HCT116 (cell line): ENCODE measurements at regions not wholly inside any gene's neighbourhood (a gene's known extent, or its start where the extent isn't known, plus 50 kb on each side); places are given as distances from the start of the nearest gene placed in this dataset.

Experiments
- ATAC-seq: fragments of 200-7000 bp; cut with Tn5 transposase; 2 replicates; pipeline ENCODE4 v1.9.1; 2020; ENCODE audit warnings: mild to moderate bottlenecking, moderate library complexity
- BruUV-seq: library from RNA; stranded (reverse); fragments of 400-500 nt; replicated peaks from 2 replicates; lab custom pipeline; 2021; lab: Mats Ljungman, UMichigan
- CTCF ChIA-PET: fragments of 300-600 bp; sonication (Branson Sonifier 250); formaldehyde crosslinking; loops from one replicate; lab custom pipeline; 2021; ENCODE audit warnings: antibody characterized with exemption; lab: Charles Lee
- POLR2A ChIA-PET: fragments of 300-600, 350-600 bp; sonication (Branson Sonifier 250); formaldehyde crosslinking; loops from one replicate; lab custom pipeline; 2021; ENCODE audit warnings: antibody characterized with exemption; lab: Charles Lee
- RAD21 ChIA-PET, 2 experiments: fragments of 300-600 bp; sonication (Branson Sonifier 250); formaldehyde crosslinking; loops; one replicate each; lab custom pipeline; 2023; ENCODE audit warnings: low total read pairs in 2 of 2; ENCODE audit not compliant: uncharacterized antibody in 2 of 2, unreplicated experiment in 2 of 2, low non-redundant PET in 1 of 2; lab: Charles Lee
- DNase-seq: peaks from one replicate; pipeline ENCODE4 v3.0.0-alpha.2; 2010; ENCODE audit warnings: low read depth, low spot score
- H2AFZ ChIP-seq: fragments of 200-600 bp; shearing (Covaris generic), sonication (generic); 2 replicates; pipeline ENCODE4 v1.6.1; 2017; ENCODE audit warnings: low read depth, mixed run types, mixed read lengths, antibody characterized with exemption, low read length; ENCODE audit not compliant: poor library complexity, severe bottlenecking
- H3K27ac ChIP-seq: 2 replicates; pipeline ENCODE4 v1.5.1; 2012; ENCODE audit warnings: low read depth, low read length
- H3K27me3 ChIP-seq: fragments of 200-600 bp; sonication (generic); 2 replicates; pipeline ENCODE4 v1.6.1; 2016; ENCODE audit warnings: mixed run types, low read length, mixed read lengths; ENCODE audit not compliant: insufficient read depth
- H3K36me3 ChIP-seq, 2 experiments: fragments of 200-500 bp in 1 of 2; fragments of 200-600 bp in 1 of 2; sonication (Bioruptor generic) in 1 of 2; sonication (generic) in 1 of 2; 2 replicates each; pipeline versions ENCODE4 v1.5.1 to v1.6.1; 2014 to 2016; ENCODE audit warnings: low read length in 2 of 2, inconsistent platforms in 1 of 2, mixed read lengths in 1 of 2, mixed run types in 1 of 2; ENCODE audit not compliant: insufficient read depth in 2 of 2, control insufficient read depth in 1 of 2
- H3K4me1 ChIP-seq, 2 experiments: fragments of 200-600 bp in 1 of 2; sonication (generic) in 1 of 2; 2 replicates each; pipeline versions ENCODE4 v1.5.1 to v1.6.1; 2012 to 2017; ENCODE audit warnings: low read length in 2 of 2, inconsistent platforms in 1 of 2, mild to moderate bottlenecking in 1 of 2, mixed read lengths in 1 of 2, mixed run types in 1 of 2, moderate library complexity in 1 of 2; ENCODE audit not compliant: insufficient read depth in 2 of 2, control insufficient read depth in 1 of 2
- H3K4me2 ChIP-seq: fragments of 200-600 bp; sonication (generic); 2 replicates; pipeline ENCODE4 v1.6.1; 2017; ENCODE audit warnings: mixed run types, low read length, mixed read lengths
- H3K4me3 ChIP-seq, 2 experiments: fragments of 200-600 bp in 1 of 2; sonication (generic) in 1 of 2; replicated peaks in 1 of 2; 2 replicates each; pipeline ENCODE4 v1.5.1; 2011 to 2016; ENCODE audit warnings: low read length in 2 of 2, control low read depth in 1 of 2, low read depth in 1 of 2, mild to moderate bottlenecking in 1 of 2, mixed read lengths in 1 of 2, mixed run types in 1 of 2
- H3K79me2 ChIP-seq: fragments of 200-600 bp; sonication (generic); 2 replicates; pipeline ENCODE4 v1.6.1; 2017; ENCODE audit warnings: mild to moderate bottlenecking, mixed run types, low read length, moderate library complexity, mixed read lengths; ENCODE audit not compliant: insufficient read depth
- H3K9ac ChIP-seq: fragments of 200-600 bp; sonication (generic); 2 replicates; pipeline ENCODE4 v1.6.1; 2016; ENCODE audit warnings: low read length, mixed read lengths
- H3K9me2 ChIP-seq: fragments of 200-600 bp; sonication (generic), shearing (Covaris generic); 2 replicates; pipeline ENCODE4 v1.6.1; 2017; ENCODE audit warnings: mixed run types, mild to moderate bottlenecking, moderate library complexity; ENCODE audit not compliant: insufficient read depth
- H3K9me3 ChIP-seq, 2 experiments: fragments of 200-500 bp in 1 of 2; fragments of 200-600 bp in 1 of 2; sonication (Bioruptor generic) in 1 of 2; sonication (generic) in 1 of 2; 2 replicates each; pipeline ENCODE4 v1.6.1; 2014 to 2017; ENCODE audit warnings: low read length in 2 of 2, mixed read lengths in 2 of 2, inconsistent platforms in 1 of 2, low read depth in 1 of 2, mild to moderate bottlenecking in 1 of 2, mixed run types in 1 of 2, moderate library complexity in 1 of 2; ENCODE audit not compliant: control insufficient read depth in 1 of 2, insufficient read depth in 1 of 2
- H4K20me1 ChIP-seq: fragments of 200-600 bp; sonication (generic), shearing (Covaris generic); 2 replicates; pipeline ENCODE4 v1.6.1; 2017; ENCODE audit warnings: mixed run types, mild to moderate bottlenecking, moderate library complexity; ENCODE audit not compliant: insufficient read depth
- CEBPB ChIP-seq: IDR thresholded peaks from 2 replicates; pipeline ENCODE4 v1.6.1; 2012; ENCODE audit warnings: low read depth
- ELF1 ChIP-seq: IDR thresholded peaks from 2 replicates; pipeline ENCODE4 v1.6.1; 2012; ENCODE audit warnings: low read depth, borderline replicate concordance
- EZH2 ChIP-seq: fragments of 200-600 bp; sonication (generic); IDR thresholded peaks from 2 replicates; pipeline ENCODE4 v1.6.1; 2017; ENCODE audit warnings: antibody characterized with exemption, mixed run types
- FOSL1 ChIP-seq: IDR thresholded peaks from 2 replicates; pipeline ENCODE4 v1.6.1; 2012; ENCODE audit warnings: low read depth
- POLR2A ChIP-seq: IDR thresholded peaks from 2 replicates; pipeline ENCODE4 v1.7.0; 2011; ENCODE audit warnings: borderline replicate concordance; ENCODE audit not compliant: insufficient read depth, insufficient read length; ENCODE audit errors: extremely low read depth
- RAD21 ChIP-seq: IDR thresholded peaks from 2 replicates; pipeline ENCODE4 v1.6.1; 2012; ENCODE audit warnings: low read depth, mild to moderate bottlenecking
- SP1 ChIP-seq: IDR thresholded peaks from 2 replicates; pipeline ENCODE4 v1.6.1; 2012; ENCODE audit warnings: low read depth
- SRF ChIP-seq: IDR thresholded peaks from 2 replicates; pipeline ENCODE4 v1.6.1; 2012; ENCODE audit warnings: low read depth
- TCF7L2 ChIP-seq: IDR thresholded peaks from 2 replicates; pipeline ENCODE4 v1.7.0; 2011; ENCODE audit warnings: borderline replicate concordance, inconsistent platforms; ENCODE audit not compliant: insufficient read depth, insufficient read length; ENCODE audit errors: extremely low read depth
- YY1 ChIP-seq: IDR thresholded peaks from 2 replicates; pipeline ENCODE4 v1.6.1; 2011; ENCODE audit warnings: low read length, low read depth, moderate library complexity, mild to moderate bottlenecking; ENCODE audit not compliant: insufficient replicate concordance; ENCODE audit errors: extremely low read depth
- ZFX ChIP-seq: fragments of 450-650 bp; IDR thresholded peaks from 2 replicates; pipeline ENCODE4 v1.6.1; 2017
- intact Hi-C: fragments of 100-400 bp; cut with micrococcal nuclease; formaldehyde crosslinking; loops from 2 replicates; pipeline ENCODE4 v1.10.0; 2022
- TF ChIP-seq, protein P1 (sequence below): IDR thresholded peaks from 2 replicates; pipeline ENCODE4 v1.6.1; 2012
- TF ChIP-seq, protein P2 (sequence below), 3 experiments: fragments of 200-600 bp in 1 of 3; sonication (generic) in 1 of 3; IDR thresholded peaks in 2 of 3; conservative IDR thresholded peaks in 1 of 3; 2 replicates each; pipeline ENCODE4 v1.5.1; 2012 to 2017; ENCODE audit warnings: low read depth in 2 of 3, low read length in 2 of 3, antibody characterized with exemption in 1 of 3, borderline replicate concordance in 1 of 3, control low read depth in 1 of 3, mild to moderate bottlenecking in 1 of 3, mixed read lengths in 1 of 3, mixed run types in 1 of 3, moderate library complexity in 1 of 3; ENCODE audit not compliant: insufficient read depth in 1 of 3
- TF ChIP-seq, protein P3 (sequence below): IDR thresholded peaks from 2 replicates; pipeline ENCODE4 v1.6.1; 2012
- TF ChIP-seq, protein P4 (sequence below): IDR thresholded peaks from 2 replicates; pipeline ENCODE4 v1.6.1; 2012; ENCODE audit warnings: low read depth

DNA sequence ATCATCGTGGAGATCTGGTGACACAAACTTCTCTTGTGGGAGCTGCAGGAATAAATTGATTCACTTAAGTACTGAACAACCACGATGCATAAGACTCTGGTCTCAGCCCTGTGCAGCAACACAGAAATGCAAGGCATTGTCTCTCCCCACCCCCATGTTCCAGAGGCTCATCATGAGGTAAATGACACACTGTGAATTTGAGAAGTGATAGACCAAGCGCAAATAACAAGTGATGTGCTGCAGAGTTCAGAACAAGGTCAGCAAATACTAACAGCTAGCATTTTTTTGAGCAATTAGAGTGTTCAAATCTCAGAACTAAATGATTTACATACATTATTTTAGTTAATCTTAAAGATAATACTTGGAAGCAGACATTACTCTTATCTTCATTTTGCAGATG, 223.7 kb downstream of the SEC16B start:
- DNase-seq (no peak), ATAC-seq (no peak)
- Histone ChIP-seq H3K9me3 (no peaks in the 10 kb centered on the region), H3K79me2 (no peaks in the 10 kb centered on the region), H4K20me1 (no peaks in the 10 kb centered on the region), H3K27me3 (peaks cover 13% of the 10 kb centered on the region)
- TF ChIP-seq POLR2A = no peak
- no peak for TF ChIP-seq SP1
- no peak for TF ChIP-seq SRF
- no peak for TF ChIP-seq ELF1
- TF ChIP-seq, protein P1, sequence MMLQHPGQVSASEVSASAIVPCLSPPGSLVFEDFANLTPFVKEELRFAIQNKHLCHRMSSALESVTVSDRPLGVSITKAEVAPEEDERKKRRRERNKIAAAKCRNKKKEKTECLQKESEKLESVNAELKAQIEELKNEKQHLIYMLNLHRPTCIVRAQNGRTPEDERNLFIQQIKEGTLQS = no peak
- no peak for TF ChIP-seq CEBPB
- TF ChIP-seq YY1 = no peak
- no peak for TF ChIP-seq RAD21
- no peak for TF ChIP-seq FOSL1
- TF ChIP-seq, protein P2, sequence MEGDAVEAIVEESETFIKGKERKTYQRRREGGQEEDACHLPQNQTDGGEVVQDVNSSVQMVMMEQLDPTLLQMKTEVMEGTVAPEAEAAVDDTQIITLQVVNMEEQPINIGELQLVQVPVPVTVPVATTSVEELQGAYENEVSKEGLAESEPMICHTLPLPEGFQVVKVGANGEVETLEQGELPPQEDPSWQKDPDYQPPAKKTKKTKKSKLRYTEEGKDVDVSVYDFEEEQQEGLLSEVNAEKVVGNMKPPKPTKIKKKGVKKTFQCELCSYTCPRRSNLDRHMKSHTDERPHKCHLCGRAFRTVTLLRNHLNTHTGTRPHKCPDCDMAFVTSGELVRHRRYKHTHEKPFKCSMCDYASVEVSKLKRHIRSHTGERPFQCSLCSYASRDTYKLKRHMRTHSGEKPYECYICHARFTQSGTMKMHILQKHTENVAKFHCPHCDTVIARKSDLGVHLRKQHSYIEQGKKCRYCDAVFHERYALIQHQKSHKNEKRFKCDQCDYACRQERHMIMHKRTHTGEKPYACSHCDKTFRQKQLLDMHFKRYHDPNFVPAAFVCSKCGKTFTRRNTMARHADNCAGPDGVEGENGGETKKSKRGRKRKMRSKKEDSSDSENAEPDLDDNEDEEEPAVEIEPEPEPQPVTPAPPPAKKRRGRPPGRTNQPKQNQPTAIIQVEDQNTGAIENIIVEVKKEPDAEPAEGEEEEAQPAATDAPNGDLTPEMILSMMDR (IDR thresholded peaks at IDR 0.05 in 2 of 3, conservative IDR thresholded peaks at IDR 0.05 in 1 of 3; ENCODE audit: borderline replicate concordance in 1 of 3, insufficient read depth in 1 of 3, low read depth in 2 of 3, low read length in 2 of 3) = no peak
- TF ChIP-seq ZFX = no peak
- TF ChIP-seq, protein P3, sequence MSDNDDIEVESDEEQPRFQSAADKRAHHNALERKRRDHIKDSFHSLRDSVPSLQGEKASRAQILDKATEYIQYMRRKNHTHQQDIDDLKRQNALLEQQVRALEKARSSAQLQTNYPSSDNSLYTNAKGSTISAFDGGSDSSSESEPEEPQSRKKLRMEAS = no peak
- TF ChIP-seq, protein P4, sequence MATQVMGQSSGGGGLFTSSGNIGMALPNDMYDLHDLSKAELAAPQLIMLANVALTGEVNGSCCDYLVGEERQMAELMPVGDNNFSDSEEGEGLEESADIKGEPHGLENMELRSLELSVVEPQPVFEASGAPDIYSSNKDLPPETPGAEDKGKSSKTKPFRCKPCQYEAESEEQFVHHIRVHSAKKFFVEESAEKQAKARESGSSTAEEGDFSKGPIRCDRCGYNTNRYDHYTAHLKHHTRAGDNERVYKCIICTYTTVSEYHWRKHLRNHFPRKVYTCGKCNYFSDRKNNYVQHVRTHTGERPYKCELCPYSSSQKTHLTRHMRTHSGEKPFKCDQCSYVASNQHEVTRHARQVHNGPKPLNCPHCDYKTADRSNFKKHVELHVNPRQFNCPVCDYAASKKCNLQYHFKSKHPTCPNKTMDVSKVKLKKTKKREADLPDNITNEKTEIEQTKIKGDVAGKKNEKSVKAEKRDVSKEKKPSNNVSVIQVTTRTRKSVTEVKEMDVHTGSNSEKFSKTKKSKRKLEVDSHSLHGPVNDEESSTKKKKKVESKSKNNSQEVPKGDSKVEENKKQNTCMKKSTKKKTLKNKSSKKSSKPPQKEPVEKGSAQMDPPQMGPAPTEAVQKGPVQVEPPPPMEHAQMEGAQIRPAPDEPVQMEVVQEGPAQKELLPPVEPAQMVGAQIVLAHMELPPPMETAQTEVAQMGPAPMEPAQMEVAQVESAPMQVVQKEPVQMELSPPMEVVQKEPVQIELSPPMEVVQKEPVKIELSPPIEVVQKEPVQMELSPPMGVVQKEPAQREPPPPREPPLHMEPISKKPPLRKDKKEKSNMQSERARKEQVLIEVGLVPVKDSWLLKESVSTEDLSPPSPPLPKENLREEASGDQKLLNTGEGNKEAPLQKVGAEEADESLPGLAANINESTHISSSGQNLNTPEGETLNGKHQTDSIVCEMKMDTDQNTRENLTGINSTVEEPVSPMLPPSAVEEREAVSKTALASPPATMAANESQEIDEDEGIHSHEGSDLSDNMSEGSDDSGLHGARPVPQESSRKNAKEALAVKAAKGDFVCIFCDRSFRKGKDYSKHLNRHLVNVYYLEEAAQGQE = no peak
- TF ChIP-seq TCF7L2 = no peak
- no peak for TF ChIP-seq EZH2
- TF ChIP-seq, all 23 proteins: peak for 0
- Histone ChIP-seq H3K4me1 (no peaks in the 10 kb centered on the region), H3K4me3 (no peak overlapping the region), H3K9ac (no peak overlapping the region), H3K4me2 (no peak overlapping the region), H3K27ac (no peak overlapping the region), H3K36me3 (no peaks in the 10 kb centered on the region), H3K9me2 (no peaks in the 10 kb centered on the region), H2AFZ (no peak overlapping the region)
- no TSS peak for BruUV-seq
- intact Hi-C loops = no loop called here
- CTCF ChIA-PET = no interaction called here
- RAD21 ChIA-PET = no interaction called here
- POLR2A ChIA-PET = no interaction called here
